Renal cortex interstitium (tissue), 11 donors: ENCODE measurements at regions not wholly inside any gene's neighbourhood (a gene's known extent, or its start where the extent isn't known, plus 50 kb on each side); places are given as distances from the start of the nearest gene placed in this dataset.
A peak's percentile ranks its signal among the peaks of the same experiment; 100 is the strongest.
"Not testable (repeated sequence)": the region's sequence is repeated elsewhere in the genome, so short reads cannot be mapped to it uniquely, and the experiment has no call there.

ENCODE experiments used
- DNase-seq, 11 donors: peaks; one replicate each; pipeline ENCODE4 v3.0.0-alpha.2; 2013; ENCODE audit warnings: low read depth in 9 of 11, low spot score in 4 of 11; ENCODE audit errors: extremely low read depth in 1 of 11

DNA sequence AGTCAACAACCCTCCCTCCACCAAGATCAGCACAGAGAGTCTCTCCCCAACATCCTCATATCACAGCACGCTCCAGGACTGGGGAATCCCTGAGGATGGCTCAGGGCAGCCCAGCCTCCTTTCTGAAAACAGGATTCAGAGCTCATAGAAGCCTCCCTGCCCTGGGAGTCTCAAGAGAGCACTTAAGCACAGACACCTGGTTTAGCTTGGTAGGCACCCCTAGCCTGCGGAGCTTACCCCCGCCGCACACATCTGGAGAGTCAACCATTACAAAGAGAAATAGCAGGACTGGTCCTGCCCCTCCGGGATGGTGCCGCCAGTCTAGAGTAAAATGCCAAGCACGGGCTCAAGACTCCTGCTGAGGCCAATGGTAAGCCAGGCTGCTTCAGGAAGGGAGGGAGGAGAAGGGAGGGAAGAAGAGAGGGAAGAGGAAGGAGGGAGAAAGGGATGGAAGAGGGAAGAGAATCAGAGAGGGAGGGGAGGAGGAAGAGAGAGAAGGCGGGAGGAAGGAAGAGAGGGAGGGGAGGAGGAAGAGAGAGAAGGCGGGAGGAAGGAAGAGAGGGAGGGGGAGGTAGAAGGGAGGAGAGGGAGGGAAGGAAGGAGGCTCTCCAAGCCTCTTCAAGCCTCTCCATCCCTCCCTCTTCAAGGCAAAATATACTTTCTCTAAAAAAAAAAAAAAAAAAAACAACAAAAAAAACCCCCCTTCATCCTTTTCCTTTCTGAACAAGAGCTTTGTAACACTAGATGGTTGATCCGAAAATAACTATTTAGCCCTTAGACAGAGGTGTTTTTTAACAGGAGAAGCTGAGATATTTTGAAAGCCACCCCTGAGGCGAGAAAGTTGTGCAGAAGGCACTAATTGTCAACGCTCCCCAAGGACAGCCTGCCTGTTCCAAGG lies 278.6 kb upstream of the TLE3 start:
- DNase-seq, result no peak

DNA sequence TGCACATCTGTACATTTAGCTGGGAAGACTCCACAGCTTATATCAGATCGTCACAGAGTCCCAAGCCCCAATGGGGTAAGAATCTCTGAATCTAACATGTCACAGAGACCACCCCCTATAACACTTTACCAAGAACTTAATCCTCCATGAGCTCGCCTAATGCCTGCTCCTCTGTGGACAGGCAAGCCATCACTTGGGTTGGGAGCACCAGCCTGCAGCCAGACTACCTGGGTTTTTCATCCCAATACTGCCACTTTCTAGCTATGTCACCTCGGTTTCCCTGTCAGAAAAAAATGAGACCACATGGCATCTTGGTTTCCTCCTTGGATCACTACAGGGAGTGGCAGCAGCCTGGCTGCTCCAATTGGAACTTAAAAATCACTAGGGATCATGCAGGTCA lies 277.9 kb upstream of the TLE3 start:
- DNase-seq, result no peak

DNA sequence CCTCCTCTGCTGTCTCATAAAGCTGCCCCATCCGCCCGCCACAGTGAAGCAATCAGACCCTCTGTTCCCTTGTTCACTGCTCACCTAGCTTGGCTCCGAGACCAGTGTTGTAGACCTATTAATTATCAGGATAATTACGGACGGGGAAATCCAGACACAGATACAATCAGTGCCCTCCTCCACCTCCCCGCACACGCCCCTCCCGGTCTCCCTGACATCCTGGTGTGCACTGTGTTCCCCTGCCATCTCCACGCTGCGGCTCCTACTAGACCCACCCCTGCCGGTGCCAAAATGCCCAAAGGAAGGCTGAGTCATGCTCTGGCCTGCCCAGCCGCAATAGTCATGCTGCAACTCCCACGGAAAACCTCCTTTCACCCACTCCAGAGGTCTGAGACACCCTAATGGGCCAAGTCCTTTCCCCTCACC lies 277.3 kb upstream of the TLE3 start:
- no peak for DNase-seq

DNA sequence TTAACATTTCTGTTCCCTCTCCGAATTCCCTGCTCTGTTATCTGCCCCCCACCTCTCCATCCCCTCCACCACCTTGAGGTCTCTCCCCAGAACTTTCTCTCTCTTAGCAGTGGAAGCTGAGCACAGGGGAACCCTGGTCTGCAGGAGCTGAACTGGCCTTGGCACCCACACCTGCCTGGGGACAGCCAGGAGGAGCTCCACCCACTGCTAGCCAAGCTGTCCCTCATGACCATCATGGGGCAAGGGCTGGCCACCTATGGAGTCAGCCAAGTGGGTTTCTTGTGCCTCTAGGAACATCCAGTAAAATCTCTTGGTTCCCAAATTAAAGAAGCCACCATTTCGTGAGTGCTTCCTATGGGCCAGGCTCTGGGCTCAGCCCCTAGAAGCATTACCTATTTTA lies 276.4 kb upstream of the TLE3 start:
- no peak for DNase-seq

DNA sequence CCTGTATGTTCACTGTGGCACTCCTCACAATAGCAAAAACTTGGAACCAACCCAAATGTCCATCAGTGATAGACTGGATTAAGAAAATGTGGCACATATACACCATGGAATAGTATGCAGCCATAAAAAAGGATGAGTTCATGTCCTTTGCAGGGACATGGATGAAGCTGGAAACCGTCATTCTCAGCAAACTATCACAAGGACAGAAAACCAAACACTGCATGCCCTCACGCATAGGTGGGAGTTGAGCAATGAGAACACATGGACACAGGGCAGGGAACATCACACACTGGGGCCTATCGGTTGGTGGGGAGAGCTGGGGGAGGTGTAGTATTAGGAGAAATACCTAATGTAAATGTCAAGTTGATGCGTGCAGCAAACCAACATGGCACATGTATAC lies 275.7 kb upstream of the TLE3 start:
- DNase-seq, result not testable (repeated sequence)

DNA sequence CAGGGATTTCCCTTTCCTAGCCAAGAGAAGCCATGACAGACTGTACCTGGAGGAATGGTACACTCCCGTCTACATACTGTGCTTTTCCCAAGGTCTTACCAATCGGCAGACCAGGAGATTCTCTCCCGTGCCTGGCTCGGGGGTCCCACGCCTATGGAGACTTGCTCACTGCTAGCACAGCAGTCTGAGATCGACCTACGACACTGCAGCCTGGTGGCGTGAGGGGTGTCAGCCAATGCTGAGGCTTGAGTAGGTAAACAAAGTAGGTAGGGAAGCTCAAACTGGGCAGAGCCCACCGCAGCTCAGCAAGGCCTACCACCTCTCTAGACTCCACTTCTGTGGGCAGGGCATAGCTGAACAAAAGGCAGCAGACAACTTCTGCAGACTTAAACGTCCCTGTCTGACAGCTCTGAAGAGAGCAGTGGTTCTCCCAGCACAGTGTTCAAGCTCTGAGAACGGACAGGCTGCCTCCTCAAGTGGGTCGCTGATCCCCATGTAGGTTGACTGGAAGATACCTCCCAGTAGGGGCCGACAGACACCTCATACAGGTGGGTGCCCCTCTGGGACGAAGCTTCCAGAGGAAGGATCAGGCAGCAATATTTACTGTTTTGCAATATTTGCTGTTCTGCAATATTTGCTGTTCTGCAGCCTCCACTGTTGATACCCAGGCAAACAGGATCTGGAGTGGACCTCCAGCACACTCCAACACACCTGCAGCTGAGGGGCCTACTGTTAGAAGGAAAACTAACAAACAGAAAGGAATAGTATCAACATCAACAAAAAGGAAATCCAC lies 270.4 kb upstream of the TLE3 start:
- DNase-seq, result not testable (repeated sequence)

DNA sequence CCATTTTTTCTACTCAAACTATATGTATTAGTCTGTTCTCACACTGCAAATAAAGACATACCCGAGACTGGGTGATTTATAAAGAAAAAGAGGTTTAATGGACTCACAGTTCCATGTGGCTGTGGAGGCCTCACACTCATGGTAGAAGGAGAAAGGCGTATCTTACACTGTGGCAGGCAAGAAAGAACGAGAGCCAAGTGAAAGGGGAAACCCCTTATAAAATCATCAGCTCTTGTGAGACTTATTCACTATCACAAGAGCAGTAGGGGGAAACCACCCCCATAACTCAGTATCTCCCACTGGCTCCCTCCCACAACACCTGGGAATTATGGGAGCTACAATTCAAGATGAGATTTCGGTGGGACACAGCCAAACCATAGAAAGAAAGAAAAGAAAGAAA lies 266.3 kb upstream of the TLE3 start:
- DNase-seq, result not testable (repeated sequence)

DNA sequence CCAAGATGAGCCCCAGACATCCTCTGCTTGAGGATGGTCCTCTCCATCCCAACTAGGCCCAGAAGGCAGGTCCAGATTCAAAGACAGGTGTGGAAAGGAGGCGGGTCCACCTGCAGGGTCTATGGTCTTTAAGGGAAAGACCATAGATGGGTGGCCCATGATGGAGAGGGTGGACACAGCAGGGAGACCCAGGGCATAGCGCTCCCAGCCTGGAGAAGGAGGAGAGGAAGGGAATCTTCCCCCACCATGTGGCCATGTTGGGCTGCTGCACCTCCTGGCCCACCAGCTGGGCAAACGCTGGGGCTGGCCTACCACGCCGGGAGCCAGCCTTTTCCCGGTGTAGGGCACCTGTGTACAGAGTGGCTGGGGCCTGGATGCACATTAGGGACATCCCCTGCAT lies 265.2 kb upstream of the TLE3 start:
- DNase-seq, result peak in 2 of 11 donors; percentile 36 to 39

DNA sequence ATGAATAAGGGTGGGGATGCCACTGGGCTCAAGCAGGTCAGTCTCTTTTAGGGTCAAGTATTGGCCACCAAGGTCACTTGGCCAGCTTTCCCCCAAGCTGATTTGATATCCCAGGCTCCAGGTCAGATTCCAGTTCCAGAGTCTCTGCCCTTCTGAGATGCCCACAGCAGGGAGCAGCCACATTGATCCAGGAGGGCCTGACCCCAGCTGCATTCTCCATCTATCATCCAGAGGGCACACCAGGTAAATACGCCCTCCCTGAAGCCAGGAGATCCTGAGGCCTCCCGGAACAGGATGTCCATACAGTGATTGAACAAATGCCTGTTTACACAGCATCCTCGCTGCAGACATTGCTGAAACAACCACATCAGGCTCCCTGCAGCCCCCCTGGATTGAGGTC lies 264.6 kb upstream of the TLE3 start:
- no peak for DNase-seq

DNA sequence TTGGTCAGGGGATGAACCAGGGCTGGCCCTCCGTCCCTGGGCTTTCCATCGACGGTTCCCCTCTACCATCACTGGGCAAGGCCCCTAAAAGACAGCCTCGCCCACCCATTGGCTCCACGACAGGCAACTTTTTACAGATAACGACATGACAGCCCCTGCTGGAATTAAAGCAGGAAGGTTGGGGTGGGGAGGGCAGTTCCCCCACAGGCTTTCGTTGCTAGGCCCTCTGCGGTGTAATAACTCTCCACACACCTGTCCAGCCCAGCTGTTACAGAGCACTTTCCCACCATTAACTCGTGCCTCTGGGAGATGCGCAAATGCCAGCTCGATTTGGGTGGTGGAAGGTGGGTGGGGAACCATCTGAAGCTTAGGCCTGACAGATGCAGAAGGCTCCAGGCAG lies 264.2 kb upstream of the TLE3 start:
- DNase-seq, result no peak

DNA sequence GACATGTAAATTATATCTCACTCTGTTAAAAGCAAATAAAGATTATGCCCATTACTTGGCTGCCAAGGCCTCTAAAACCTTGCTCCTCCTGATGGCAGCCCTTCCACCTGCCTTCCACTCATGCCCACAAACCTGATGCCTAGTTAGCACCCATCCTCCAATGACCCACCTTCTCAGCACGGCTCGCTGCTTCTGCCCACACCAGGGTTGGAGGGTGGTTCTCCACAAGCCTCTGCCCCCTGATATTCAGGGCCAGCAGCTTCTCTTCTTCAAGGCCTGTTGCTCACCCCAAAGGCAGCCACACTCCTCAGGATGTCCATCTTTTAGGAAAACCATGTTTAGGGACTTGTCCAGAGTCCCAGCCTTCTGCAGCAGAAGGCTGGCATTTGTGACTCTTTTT lies 263.4 kb upstream of the TLE3 start:
- no peak for DNase-seq

DNA sequence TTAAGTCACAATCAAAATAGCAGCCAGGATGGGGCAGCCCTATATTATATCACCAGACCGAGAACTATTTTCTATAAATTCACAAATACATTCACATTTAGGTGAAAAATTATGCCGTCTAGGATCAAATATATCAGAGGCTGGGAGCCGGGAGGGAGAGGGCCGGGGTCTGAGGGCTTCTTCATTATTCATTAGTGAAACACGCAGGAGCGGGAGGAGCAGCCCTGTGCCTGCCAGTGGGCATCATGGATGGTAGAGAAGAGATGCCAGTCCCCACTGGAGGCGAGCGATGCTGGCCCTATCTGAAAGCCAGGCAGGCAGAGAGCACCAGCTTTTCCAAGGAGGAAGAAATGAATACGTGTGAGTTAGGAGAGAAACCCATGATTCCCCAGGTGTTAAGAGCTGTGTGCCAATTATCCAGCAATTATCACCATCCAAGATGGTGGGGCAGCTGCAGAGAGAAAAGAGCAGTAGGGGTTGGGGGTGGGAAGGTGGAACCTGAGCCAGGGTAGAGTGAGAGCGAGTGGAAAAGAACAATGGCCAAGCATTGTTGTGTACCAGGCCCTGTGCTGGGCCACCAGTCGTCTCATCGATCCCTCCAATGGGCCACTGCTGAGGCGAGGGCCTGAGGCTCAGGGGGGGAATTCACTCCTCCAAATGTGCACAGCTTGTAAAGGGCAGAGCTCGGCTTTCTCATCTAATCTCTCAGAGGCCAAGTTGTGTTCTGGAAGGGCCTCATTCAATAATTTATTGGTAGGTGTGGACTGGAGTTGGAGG lies 261.3 kb upstream of the TLE3 start:
- DNase-seq, result no peak

DNA sequence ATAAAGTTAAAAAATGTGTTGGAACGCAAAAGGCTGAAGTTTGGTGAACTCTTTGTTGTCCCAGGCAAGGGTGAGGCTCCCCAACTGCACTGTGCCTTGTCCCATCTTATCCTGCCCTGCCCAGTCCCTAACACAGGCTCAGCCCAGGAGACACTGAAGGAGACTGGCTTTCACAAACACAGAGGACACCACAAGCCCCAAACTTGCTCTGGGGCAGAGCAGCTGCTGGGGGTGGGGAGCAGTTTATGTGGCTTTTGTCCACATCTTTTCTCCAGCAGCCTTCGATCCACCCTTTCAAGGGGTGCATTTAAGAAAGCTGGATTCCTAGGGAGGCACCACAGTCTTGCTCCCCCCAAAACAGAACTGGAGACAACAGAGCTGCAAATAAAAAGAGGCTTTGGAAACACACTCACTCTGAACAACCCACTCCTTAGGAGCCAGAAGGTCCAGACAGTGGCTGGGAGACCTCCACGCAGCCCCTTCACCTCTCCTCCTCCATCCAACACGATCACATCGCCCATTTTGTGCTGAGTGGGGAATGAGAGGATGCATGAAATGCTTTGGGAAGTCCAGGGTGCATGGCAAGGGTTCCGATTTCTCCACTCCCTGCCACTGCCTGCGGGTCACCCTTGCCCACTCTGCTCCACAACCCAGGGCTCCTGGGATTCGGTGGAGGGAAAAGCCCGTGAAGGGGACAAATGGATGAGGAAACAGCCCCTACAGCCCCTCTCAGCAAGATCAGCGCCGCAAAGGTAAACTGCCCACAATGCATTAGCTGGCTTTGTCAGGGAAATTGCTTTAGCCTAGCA lies 260.5 kb upstream of the TLE3 start:
- no peak for DNase-seq

DNA sequence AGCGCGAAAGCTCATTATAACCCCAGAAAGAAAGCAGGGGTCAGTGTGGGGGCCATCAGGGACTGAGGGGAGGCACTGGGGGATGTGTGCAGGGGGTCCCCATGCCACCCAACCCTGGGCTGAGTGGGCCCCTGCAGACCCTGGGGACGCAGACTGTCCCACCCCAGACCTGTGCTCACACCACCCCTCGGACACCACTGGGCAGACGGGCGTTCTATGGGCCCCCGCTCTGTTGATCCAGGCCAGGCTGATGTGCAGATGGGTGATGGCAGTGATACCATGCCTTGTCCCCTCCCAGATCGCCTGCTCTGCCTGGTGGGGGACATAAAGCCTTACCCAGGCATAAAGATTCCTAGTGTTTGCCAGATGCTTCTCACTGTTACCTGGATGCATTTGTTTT lies 259.7 kb upstream of the TLE3 start:
- DNase-seq, result no peak

DNA sequence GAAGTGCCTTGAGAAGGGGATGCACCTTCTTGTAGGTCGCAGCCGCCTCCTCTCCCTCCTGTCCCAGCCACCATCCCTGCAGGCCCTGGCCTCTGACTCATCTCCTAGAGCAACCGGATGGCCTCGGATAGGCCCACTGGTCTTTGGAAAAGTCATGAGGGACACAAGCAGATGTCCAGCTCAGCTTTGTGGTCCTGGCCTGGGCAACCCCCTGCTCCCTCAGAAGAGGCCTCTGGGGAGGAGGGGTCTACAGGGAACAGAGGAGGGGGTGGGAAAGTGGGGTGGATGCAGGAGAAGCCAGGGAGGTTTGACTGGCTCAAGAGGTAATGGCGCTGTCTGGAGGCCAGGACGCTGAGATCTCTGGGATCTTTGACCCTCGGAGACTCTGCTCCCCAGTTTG lies 259.2 kb upstream of the TLE3 start:
- DNase-seq, result no peak

DNA sequence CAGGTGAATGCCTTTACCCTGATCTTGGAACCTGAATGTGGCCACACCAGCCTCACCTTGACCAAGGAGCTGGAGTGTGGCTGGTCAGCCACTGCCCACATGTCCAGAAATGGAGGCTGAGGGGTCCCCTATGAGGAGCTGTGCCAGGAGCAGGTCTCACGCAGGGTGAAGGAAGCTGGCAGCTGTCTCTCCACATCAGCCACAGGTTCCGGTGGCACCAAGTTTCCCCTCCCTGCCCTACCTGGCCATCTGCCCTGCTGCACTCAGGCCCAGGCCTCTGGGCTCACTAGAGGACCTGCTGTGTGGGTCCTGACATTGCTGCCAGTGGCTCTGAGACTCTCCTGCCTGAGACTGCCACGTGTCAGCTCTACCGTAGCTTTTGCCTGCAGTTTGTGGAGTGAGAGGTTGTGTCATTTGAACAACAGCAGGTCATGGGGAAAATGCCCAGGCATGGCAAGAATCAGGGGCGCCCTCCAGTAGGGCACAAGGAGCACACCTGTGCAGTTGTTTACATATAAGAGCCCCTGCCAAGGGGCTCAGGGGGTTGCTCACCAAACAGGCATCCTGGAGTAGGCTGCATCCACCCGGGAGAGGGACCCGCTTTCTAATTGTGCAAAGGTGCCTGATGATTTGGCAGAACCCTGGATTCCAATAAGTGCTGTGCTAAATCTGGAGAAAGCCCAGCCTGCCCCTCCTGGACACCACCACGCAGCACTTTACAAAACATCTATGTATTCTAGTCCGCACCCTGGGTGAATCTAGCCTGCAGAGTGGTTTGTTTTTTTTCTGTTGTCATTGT lies 258.5 kb upstream of the TLE3 start:
- no peak for DNase-seq

DNA sequence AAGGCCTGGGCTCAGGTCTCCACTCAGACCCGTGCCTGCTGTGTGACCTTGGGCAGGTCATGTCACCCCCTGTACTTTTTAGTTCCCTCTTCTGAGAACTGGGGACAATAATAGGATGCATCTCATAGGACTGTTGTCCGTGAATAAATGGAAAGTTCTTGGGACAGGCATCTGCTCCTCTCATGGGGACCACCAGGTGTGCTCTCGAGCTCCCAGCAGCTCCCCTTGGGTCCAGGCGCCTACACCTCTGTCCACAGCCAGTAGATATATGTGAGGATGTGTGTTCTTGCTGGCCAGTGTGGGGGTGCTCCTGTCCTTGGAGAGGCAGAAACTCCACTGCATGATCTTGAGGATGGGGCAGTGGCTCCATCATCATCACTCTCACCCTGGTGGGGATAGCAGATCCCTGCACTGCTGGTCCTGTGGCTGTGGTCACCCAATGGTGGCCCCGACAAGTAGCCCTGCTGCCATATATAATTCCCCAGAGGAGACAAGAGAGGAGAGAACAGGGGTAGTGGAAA lies 257.6 kb upstream of the TLE3 start:
- DNase-seq, result no peak

DNA sequence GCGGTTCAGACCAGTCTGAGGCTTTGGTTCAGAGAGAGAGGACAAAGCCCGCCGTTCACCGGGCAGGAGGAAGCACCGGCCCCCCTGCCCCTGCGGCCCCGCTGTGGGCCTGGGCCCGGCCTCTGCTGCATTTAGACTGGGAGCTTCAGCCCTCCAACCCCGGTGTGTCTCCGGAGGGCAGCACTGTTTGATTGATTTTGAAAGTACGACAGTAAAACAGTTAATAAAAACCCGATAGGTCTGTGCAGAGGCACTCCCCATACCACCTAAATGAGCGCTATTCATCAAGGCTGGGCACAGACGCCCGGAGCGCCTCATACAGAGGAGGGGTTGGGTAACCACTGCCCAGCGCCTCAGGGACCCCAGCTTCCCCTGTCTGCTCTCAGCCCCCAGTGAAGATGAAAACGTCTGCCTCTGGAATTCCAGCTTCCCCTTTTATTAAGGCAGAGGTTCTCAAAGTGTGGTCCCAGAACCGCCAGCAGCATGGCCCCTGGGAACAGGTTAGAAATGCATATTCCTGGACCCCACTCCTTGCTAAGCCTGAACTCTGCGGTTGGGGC lies 256.7 kb upstream of the TLE3 start:
- no peak for DNase-seq
